Thymus (tissue), 11 donors: ENCODE measurements at regions not wholly inside any gene's neighbourhood (a gene's known extent, or its start where the extent isn't known, plus 50 kb on each side); places are given as distances from the start of the nearest gene placed in this dataset.

ENCODE experiments used
- DNase-seq, 9 donors: peaks; one replicate each; pipeline ENCODE4 v3.0.0-alpha.2; 2013; ENCODE audit warnings: low spot score in 9 of 9, low read depth in 6 of 9, missing footprints in 1 of 9
- H3K27ac ChIP-seq, 2 donors: one replicate each; pipeline ENCODE4 v1.5.1; 2013; ENCODE audit warnings: control low read depth in 1 of 2, low read depth in 1 of 2, low read length in 1 of 2, mild to moderate bottlenecking in 1 of 2, moderate library complexity in 1 of 2
- H3K27me3 ChIP-seq, 2 donors: one replicate each; pipeline ENCODE4 v1.5.1; 2013; ENCODE audit warnings: low read length in 1 of 2; ENCODE audit not compliant: control insufficient read depth in 2 of 2, insufficient read depth in 1 of 2
- H3K36me3 ChIP-seq, 2 donors: one replicate each; pipeline ENCODE4 v1.5.1; 2013; ENCODE audit warnings: low read length in 1 of 2, mild to moderate bottlenecking in 1 of 2, moderate library complexity in 1 of 2; ENCODE audit not compliant: control insufficient read depth in 2 of 2, insufficient read depth in 2 of 2
- H3K4me1 ChIP-seq, 2 donors: one replicate each; pipeline ENCODE4 v1.5.1; 2013; ENCODE audit warnings: low read length in 2 of 2; ENCODE audit not compliant: control insufficient read depth in 2 of 2, insufficient read depth in 2 of 2
- H3K4me3 ChIP-seq, 2 donors: one replicate each; pipeline ENCODE4 v1.5.1; 2013; ENCODE audit warnings: low read length in 2 of 2, control low read depth in 1 of 2, mild to moderate bottlenecking in 1 of 2
- H3K9me3 ChIP-seq, 2 donors: one replicate each; pipeline ENCODE4 v1.5.1; 2013; ENCODE audit warnings: low read length in 1 of 2, mild to moderate bottlenecking in 1 of 2; ENCODE audit not compliant: control insufficient read depth in 2 of 2, insufficient read depth in 1 of 2
- WGBS: extraction: QIAGEN DNeasy Blood & Tissue Kit; methylation state at CpG from one replicate; pipeline ENCODE4 v1.1.7; 2013; 5-methylcytosine and 5-hydroxymethylcytosine counted together
- donor health status: healthy.

DNA sequence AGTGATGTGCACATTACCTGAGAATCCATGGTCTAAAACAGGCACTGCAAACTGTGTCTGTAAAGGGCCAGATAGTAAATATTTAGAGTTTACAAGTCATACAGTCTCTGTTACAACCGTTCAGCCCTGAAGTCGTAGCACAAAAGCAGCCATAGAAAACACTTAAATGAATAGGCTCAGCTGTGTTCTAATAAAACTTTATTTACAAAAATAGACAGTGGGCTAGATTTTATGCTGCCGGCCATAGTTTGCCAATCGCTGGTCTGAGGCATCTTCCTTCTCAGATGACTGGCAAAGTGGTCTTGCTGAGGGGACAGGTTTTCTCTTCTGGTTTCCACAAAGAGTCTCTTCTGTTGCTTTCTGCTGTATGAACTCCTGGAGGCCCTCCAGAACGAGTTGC, 121.7 kb downstream of the EMX2 start:
- WGBS, result 76% methylated on average over 5 of the region's 5 CpGs
- DNase-seq, result no peak
- Histone ChIP-seq H3K27me3 (no peaks in the 10 kb centered on the region), H3K27ac (no peak overlapping the region), H3K4me1 (no peaks in the 10 kb centered on the region), H3K36me3 (no peaks in the 10 kb centered on the region), H3K9me3 (no peaks in the 10 kb centered on the region), H3K4me3 (no peak overlapping the region)

DNA sequence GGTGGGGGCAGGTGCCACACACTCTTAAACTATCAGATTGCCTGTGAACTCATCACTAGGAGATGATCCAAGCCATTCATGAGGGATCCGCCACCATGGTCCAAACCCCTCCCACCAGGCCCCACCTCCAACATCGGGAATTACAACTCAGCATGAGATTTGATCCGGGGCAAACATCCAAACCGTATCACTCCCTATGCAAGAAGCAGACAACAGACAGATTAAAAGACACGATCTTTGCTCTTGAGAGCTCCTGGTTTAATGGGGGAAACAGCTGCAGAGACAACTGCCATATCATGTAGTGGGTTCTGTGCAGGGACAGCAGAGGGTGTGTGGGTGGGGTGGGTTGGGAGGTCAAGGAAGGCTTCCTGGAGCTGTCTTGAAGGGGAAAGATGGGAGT, 123.6 kb downstream of the EMX2 start:
- Histone ChIP-seq H3K36me3 (no peaks in the 10 kb centered on the region), H3K27ac (no peak overlapping the region), H3K27me3 (no peaks in the 10 kb centered on the region), H3K4me3 (no peak overlapping the region), H3K9me3 (no peaks in the 10 kb centered on the region), H3K4me1 (no peaks in the 10 kb centered on the region)
- 60% methylated on average over 5 of the region's 5 CpGs for WGBS
- no peak for DNase-seq

DNA sequence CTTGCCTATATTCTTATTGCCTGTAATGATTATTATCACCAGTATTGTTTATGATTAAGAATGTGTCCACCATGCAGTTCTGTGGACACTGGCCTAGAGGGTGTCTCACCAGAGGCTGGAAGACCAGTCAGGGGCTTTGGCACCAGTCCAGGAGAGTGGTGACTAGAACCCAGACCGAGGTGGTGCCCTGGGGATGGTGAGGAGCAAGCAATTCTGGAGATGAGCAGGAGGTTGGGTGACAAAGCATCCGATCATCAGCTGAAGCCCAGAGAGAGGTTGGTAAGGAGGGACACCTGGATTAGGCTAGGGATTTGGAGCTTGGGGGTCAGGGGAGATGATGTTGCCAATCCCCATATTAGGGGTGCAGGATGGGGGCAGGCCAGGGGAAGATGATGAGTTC, 124.4 kb downstream of the EMX2 start:
- Histone ChIP-seq H3K4me3 (no peak overlapping the region), H3K27ac (no peak overlapping the region), H3K4me1 (no peaks in the 10 kb centered on the region), H3K27me3 (no peaks in the 10 kb centered on the region), H3K9me3 (no peaks in the 10 kb centered on the region), H3K36me3 (no peaks in the 10 kb centered on the region)
- DNase-seq, result no peak
- 88% methylated on average over 2 of the region's 2 CpGs for WGBS

GRCh38 chr10:117667831-117668230, 125.3 kb downstream of the EMX2 start:
- no peak overlapping the region for H3K4me3 ChIP-seq
- no peak for DNase-seq
- no peaks in the 10 kb centered on the region for H3K36me3 ChIP-seq
- H3K9me3 ChIP-seq, result no peaks in the 10 kb centered on the region
- no peak overlapping the region for H3K27ac ChIP-seq
- H3K27me3 ChIP-seq, result no peaks in the 10 kb centered on the region
- 78% methylated on average over 6 of the region's 6 CpGs for WGBS
- H3K4me1 ChIP-seq, result no peaks in the 10 kb centered on the region

GRCh38 chr10:117668327-117669008, 125.9 kb downstream of the EMX2 start:
- Histone ChIP-seq H3K36me3 (no peaks in the 10 kb centered on the region), H3K9me3 (no peaks in the 10 kb centered on the region), H3K4me1 (no peaks in the 10 kb centered on the region), H3K4me3 (no peak overlapping the region), H3K27ac (no peak overlapping the region), H3K27me3 (no peaks in the 10 kb centered on the region)
- 45% methylated on average over 2 of the region's 2 CpGs for WGBS
- no peak for DNase-seq

GRCh38 chr10:117669122-117669521, 126.6 kb downstream of the EMX2 start:
- Histone ChIP-seq H3K4me1 (no peaks in the 10 kb centered on the region), H3K36me3 (no peaks in the 10 kb centered on the region), H3K4me3 (no peak overlapping the region), H3K27me3 (no peaks in the 10 kb centered on the region), H3K9me3 (no peaks in the 10 kb centered on the region), H3K27ac (no peak overlapping the region)
- DNase-seq, result no peak
- 87% methylated on average over 6 of the region's 6 CpGs for WGBS

GRCh38 chr10:117670116-117670904, 127.8 kb downstream of the EMX2 start:
- peaks cover 0 to 2% of the 10 kb centered on the region in 2 donors for H3K27me3 ChIP-seq
- no peak overlapping the region for H3K27ac ChIP-seq
- no peak overlapping the region for H3K4me3 ChIP-seq
- 93% methylated on average over 7 of the region's 7 CpGs for WGBS
- no peaks in the 10 kb centered on the region for H3K36me3 ChIP-seq
- DNase-seq, result no peak
- H3K4me1 ChIP-seq, result no peaks in the 10 kb centered on the region
- H3K9me3 ChIP-seq, result no peaks in the 10 kb centered on the region

GRCh38 chr10:117673230-117674010, 130.9 kb downstream of the EMX2 start:
- no peaks in the 10 kb centered on the region for H3K4me1 ChIP-seq
- H3K36me3 ChIP-seq, result no peaks in the 10 kb centered on the region
- no peak overlapping the region for H3K4me3 ChIP-seq
- WGBS, result 69% methylated on average over 8 of the region's 8 CpGs
- H3K27me3 ChIP-seq, result peaks cover 2 to 3% of the 10 kb centered on the region in 2 donors
- H3K27ac ChIP-seq, result no peak overlapping the region
- DNase-seq, result no peak
- no peaks in the 10 kb centered on the region for H3K9me3 ChIP-seq

DNA sequence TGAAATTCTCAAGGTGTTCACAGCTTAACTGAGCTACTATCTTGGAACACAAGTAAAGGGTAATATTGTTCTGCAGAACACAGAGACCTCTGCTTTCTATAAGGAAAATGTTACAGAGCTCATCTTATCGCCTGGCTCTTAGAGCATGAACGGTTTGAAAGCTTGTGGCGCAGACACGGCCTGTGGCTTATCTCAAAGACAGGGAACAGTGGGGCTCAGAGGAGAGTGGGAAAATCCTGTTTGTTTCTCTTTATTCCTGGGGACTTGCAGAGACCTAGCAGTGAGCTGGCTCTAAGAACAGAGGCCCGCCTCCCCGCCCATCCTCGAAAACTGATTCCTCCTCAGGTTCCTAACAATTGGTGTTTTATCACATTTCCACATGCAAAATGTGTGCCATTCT, 131.7 kb downstream of the EMX2 start:
- Histone ChIP-seq H3K27me3 (peaks cover 2 to 3% of the 10 kb centered on the region in 2 donors), H3K27ac (no peak overlapping the region), H3K4me3 (no peak overlapping the region), H3K36me3 (no peaks in the 10 kb centered on the region), H3K4me1 (no peaks in the 10 kb centered on the region), H3K9me3 (no peaks in the 10 kb centered on the region)
- no peak for DNase-seq
- 83% methylated on average over 7 of the region's 7 CpGs for WGBS
